ENCODE measurements at regions not wholly inside any gene's neighbourhood (a gene's known extent, or its start where the extent isn't known, plus 50 kb on each side); places are given as distances from the start of the nearest gene placed in this dataset.
"Not testable (repeated sequence)": the region's sequence is repeated elsewhere in the genome, so short reads cannot be mapped to it uniquely, and the experiment has no call there.

GRCh38 chr9:39567396-39567795 lies 211.9 kb downstream of the SPATA31A1 start:
- not testable (repeated sequence) for DNase-seq

- not testable (repeated sequence) for DNase-seq
Observed at GRCh38 chr9:39568900-39569299, 213.4 kb downstream of the SPATA31A1 start.

GRCh38 chr9:39573024-39574022 lies 217.9 kb downstream of the SPATA31A1 start:
- not testable (repeated sequence) for DNase-seq

GRCh38 chr9:39579000-39579399 lies 223.5 kb downstream of the SPATA31A1 start:
- not testable (repeated sequence) for DNase-seq

GRCh38 chr9:39581296-39581695 lies 225.8 kb downstream of the SPATA31A1 start:
- not testable (repeated sequence) for DNase-seq

GRCh38 chr9:39582677-39583412 lies 227.4 kb downstream of the SPATA31A1 start:
- DNase-seq = not testable (repeated sequence)

GRCh38 chr9:39583413-39583747 lies 227.9 kb downstream of the SPATA31A1 start:
- DNase-seq = not testable (repeated sequence)

GRCh38 chr9:39585233-39585632 lies 229.8 kb downstream of the SPATA31A1 start:
- not testable (repeated sequence) for DNase-seq

GRCh38 chr9:39587844-39588499 lies 232.5 kb downstream of the SPATA31A1 start:
- no peak for DNase-seq

GRCh38 chr9:39588500-39589137 lies 233.2 kb downstream of the SPATA31A1 start:
- no peak for DNase-seq

- DNase-seq = not testable (repeated sequence)
Observed at GRCh38 chr9:39604089-39604488, 248.6 kb downstream of the SPATA31A1 start.

GRCh38 chr9:39611449-39612231 lies 256.2 kb downstream of the SPATA31A1 start:
- not testable (repeated sequence) for DNase-seq

- DNase-seq = not testable (repeated sequence)
Observed at GRCh38 chr9:39616480-39616879, 261.0 kb downstream of the SPATA31A1 start.

- DNase-seq = not testable (repeated sequence)
Observed at GRCh38 chr9:39624048-39624447, 268.6 kb downstream of the SPATA31A1 start.

GRCh38 chr9:39632071-39632470 lies 276.6 kb downstream of the SPATA31A1 start:
- DNase-seq = not testable (repeated sequence)

- DNase-seq = not testable (repeated sequence)
Observed at GRCh38 chr9:39649029-39649428, 293.6 kb downstream of the SPATA31A1 start.

GRCh38 chr9:39656960-39657603 lies 301.6 kb downstream of the SPATA31A1 start:
- DNase-seq = not testable (repeated sequence)

GRCh38 chr9:39663020-39663419 lies 307.6 kb downstream of the SPATA31A1 start:
- not testable (repeated sequence) for DNase-seq

- not testable (repeated sequence) for DNase-seq
Observed at GRCh38 chr9:39663713-39664112, 308.2 kb downstream of the SPATA31A1 start.

GRCh38 chr9:39665020-39665419 lies 309.6 kb downstream of the SPATA31A1 start:
- not testable (repeated sequence) for DNase-seq
